Duodenal mucosa (tissue), 2 donors: ENCODE measurements at regions not wholly inside any gene's neighbourhood (a gene's known extent, or its start where the extent isn't known, plus 50 kb on each side); places are given as distances from the start of the nearest gene placed in this dataset.

ENCODE experiments used
- H3K27ac ChIP-seq: one replicate; pipeline ENCODE4 v1.7.0; 2013; ENCODE audit warnings: low read depth, low read length
- H3K27me3 ChIP-seq, 2 donors: one replicate each; pipeline ENCODE4 v1.7.0; 2013; ENCODE audit warnings: low read length in 2 of 2, control low read depth in 1 of 2; ENCODE audit not compliant: insufficient read depth in 2 of 2, control insufficient read depth in 1 of 2
- H3K36me3 ChIP-seq, 2 donors: one replicate each; pipeline ENCODE4 v1.7.0; 2013; ENCODE audit warnings: low read length in 2 of 2, control low read depth in 1 of 2; ENCODE audit not compliant: insufficient read depth in 2 of 2, control insufficient read depth in 1 of 2
- H3K4me1 ChIP-seq, 2 donors: one replicate each; pipeline ENCODE4 v1.7.0; 2013; ENCODE audit warnings: low read length in 2 of 2, control low read depth in 1 of 2; ENCODE audit not compliant: insufficient read depth in 2 of 2, control insufficient read depth in 1 of 2
- H3K4me3 ChIP-seq, 2 donors: one replicate each; pipeline ENCODE4 v1.7.0; 2013; ENCODE audit warnings: low read length in 2 of 2, low read depth in 1 of 2
- H3K9ac ChIP-seq, 2 donors: one replicate each; pipeline ENCODE4 v1.7.0; 2013; ENCODE audit warnings: low read length in 2 of 2, low read depth in 1 of 2
- H3K9me3 ChIP-seq, 2 donors: one replicate each; pipeline ENCODE4 v1.7.0; 2013; ENCODE audit warnings: low read length in 2 of 2, control low read depth in 1 of 2; ENCODE audit not compliant: control insufficient read depth in 1 of 2

- no peak overlapping the region for H3K9ac ChIP-seq
Measured at GRCh38 chr1:4305526-4306301, 348.7 kb upstream of the AJAP1 start.

GRCh38 chr1:4306559-4307467 lies 347.6 kb upstream of the AJAP1 start:
- Histone ChIP-seq H3K27me3 (no peaks in the 10 kb centered on the region), H3K4me1 (no peaks in the 10 kb centered on the region), H3K4me3 (no peak overlapping the region), H3K9me3 (peaks cover 0 to 5% of the 10 kb centered on the region in 2 donors), H3K27ac (no peak overlapping the region), H3K9ac (no peak overlapping the region), H3K36me3 (no peaks in the 10 kb centered on the region)

More at GRCh38 chr1:4305526-4306301, 348.7 kb upstream of the AJAP1 start:
- Histone ChIP-seq H3K4me3 (no peak overlapping the region), H3K27ac (no peak overlapping the region), H3K4me1 (no peaks in the 10 kb centered on the region), H3K9me3 (peaks cover 0 to 5% of the 10 kb centered on the region in 2 donors), H3K27me3 (no peaks in the 10 kb centered on the region), H3K36me3 (no peaks in the 10 kb centered on the region)

- H3K36me3 ChIP-seq = no peaks in the 10 kb centered on the region
- H3K9me3 ChIP-seq = peaks cover 0 to 5% of the 10 kb centered on the region in 2 donors
- H3K9ac ChIP-seq = no peak overlapping the region
- H3K27ac ChIP-seq = no peak overlapping the region
- H3K4me1 ChIP-seq = no peaks in the 10 kb centered on the region
- H3K27me3 ChIP-seq = no peaks in the 10 kb centered on the region
- no peak overlapping the region for H3K4me3 ChIP-seq
Measured at GRCh38 chr1:4307468-4307845, 347.0 kb upstream of the AJAP1 start.

DNA sequence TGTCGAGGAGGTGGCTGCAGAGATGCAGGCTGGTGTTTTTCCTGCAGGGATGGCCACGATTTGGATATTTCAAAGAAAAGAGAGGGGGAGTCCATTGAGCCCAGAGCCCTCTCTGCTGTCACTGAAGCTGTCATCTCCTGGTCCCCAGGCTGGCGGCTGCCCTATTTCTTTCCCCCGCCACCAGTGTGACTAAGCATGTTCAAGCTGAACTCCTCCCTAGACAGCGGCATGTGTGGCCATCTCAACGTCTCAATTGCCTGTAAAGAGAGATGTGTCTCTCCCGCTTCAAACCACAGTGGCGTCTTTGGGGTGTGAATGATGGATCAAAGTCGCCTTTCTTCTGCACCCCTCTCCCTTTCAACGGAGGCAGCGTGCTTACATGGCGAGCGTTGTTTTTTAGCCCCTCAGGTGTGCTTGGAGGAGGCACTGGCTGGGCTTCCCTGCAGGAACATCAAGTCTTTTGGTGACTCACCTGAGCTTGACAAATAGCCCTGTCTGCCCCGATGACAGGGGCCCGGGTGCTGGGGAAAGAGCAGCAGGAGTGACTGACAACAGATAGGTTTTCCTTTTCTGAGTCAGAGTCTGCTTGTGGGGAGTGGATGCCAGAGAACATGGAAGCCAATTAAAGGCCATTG lies 346.4 kb upstream of the AJAP1 start:
- Histone ChIP-seq H3K36me3 (no peaks in the 10 kb centered on the region), H3K4me1 (no peaks in the 10 kb centered on the region), H3K27ac (no peak overlapping the region), H3K9ac (no peak overlapping the region), H3K9me3 (peaks cover 0 to 5% of the 10 kb centered on the region in 2 donors), H3K4me3 (no peak overlapping the region), H3K27me3 (no peaks in the 10 kb centered on the region)

DNA sequence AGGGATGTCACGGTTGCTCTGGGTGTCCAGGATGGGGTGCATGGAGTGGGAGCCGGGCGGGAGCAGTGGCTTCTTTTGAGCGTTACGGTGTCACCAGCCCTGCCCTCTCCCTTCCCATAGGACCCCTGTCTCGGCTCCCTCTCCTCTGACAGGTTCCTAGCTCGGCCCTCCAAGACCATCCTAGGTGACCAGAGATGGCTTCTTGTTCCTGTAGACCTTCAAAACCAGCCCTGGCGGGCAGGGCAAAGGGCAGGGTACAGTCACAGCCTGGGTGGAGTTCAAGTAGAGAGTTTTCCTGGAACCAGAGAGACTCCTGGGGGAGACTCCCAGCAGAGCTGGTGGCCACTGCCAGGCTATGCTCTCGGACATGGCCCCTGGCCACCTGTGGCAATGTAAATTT lies 345.6 kb upstream of the AJAP1 start:
- Histone ChIP-seq H3K9me3 (peaks cover 1 to 2% of the 10 kb centered on the region in 2 donors), H3K27ac (no peak overlapping the region), H3K27me3 (no peaks in the 10 kb centered on the region), H3K4me1 (no peaks in the 10 kb centered on the region), H3K36me3 (no peaks in the 10 kb centered on the region), H3K9ac (no peak overlapping the region), H3K4me3 (no peak overlapping the region)

GRCh38 chr1:4309676-4310320 lies 344.6 kb upstream of the AJAP1 start:
- Histone ChIP-seq H3K9ac (no peak overlapping the region), H3K4me3 (no peak overlapping the region), H3K27ac (no peak overlapping the region), H3K27me3 (no peaks in the 10 kb centered on the region), H3K4me1 (no peaks in the 10 kb centered on the region), H3K36me3 (no peaks in the 10 kb centered on the region), H3K9me3 (peaks cover 0 to 5% of the 10 kb centered on the region in 2 donors)

GRCh38 chr1:4310396-4310923 lies 343.9 kb upstream of the AJAP1 start:
- Histone ChIP-seq H3K4me1 (no peaks in the 10 kb centered on the region), H3K9me3 (peaks cover 0 to 5% of the 10 kb centered on the region in 2 donors), H3K4me3 (no peak overlapping the region), H3K27me3 (no peaks in the 10 kb centered on the region), H3K9ac (no peak overlapping the region), H3K27ac (no peak overlapping the region), H3K36me3 (no peaks in the 10 kb centered on the region)

- H3K9ac ChIP-seq = no peak overlapping the region
- no peak overlapping the region for H3K4me3 ChIP-seq
- no peaks in the 10 kb centered on the region for H3K27me3 ChIP-seq
- no peaks in the 10 kb centered on the region for H3K36me3 ChIP-seq
- no peak overlapping the region for H3K27ac ChIP-seq
- peaks cover 0 to 5% of the 10 kb centered on the region in 2 donors for H3K9me3 ChIP-seq
- H3K4me1 ChIP-seq = no peaks in the 10 kb centered on the region
Measured at GRCh38 chr1:4312024-4312423, 342.4 kb upstream of the AJAP1 start.

DNA sequence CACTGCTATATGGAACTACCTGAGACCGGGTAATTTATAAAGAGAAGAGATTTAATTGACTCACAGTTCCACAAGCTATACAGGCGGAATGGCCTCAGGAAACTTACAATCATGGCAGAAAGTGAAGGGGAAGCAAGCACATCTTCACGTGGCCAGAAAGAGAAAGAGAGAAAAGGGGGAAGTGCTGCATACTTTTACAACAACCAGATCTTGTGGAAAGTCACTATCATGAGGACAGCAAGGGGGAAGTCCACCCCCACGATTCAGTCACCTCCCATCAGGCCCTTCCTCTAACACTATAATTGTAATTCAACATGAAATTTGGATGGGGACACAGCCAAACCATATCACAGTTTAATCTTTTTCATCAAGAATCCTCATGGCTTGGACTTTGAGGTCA lies 339.2 kb upstream of the AJAP1 start:
- H3K27ac ChIP-seq = no peak overlapping the region
- no peak overlapping the region for H3K4me3 ChIP-seq
- H3K9ac ChIP-seq = no peak overlapping the region
- no peaks in the 10 kb centered on the region for H3K27me3 ChIP-seq
- no peaks in the 10 kb centered on the region for H3K4me1 ChIP-seq
- H3K9me3 ChIP-seq = peaks cover 0 to 5% of the 10 kb centered on the region in 2 donors
- no peaks in the 10 kb centered on the region for H3K36me3 ChIP-seq
